Panc1 (cell line): ENCODE measurements at regions not wholly inside any gene's neighbourhood (a gene's known extent, or its start where the extent isn't known, plus 50 kb on each side); places are given as distances from the start of the nearest gene placed in this dataset.

Experiments used
- ATAC-seq: fragments of 200-7000 bp; cut with Tn5 transposase; 2 replicates; pipeline ENCODE4 v1.9.1; 2020; ENCODE audit warnings: mild to moderate bottlenecking, moderate library complexity
- BruUV-seq: library from RNA; stranded (reverse); fragments of 400-500 nt; replicated peaks from 2 replicates; lab custom pipeline; 2021; lab: Mats Ljungman, UMichigan
- CTCF ChIA-PET: fragments of 300-600 bp; sonication (Branson Sonifier 250); formaldehyde crosslinking; loops from one replicate; lab custom pipeline; 2022; ENCODE audit warnings: antibody characterized with exemption; lab: Charles Lee
- POLR2A ChIA-PET: fragments of 300-600 bp; sonication (Branson Sonifier 250); formaldehyde crosslinking; loops from one replicate; lab custom pipeline; 2022; ENCODE audit warnings: antibody characterized with exemption; lab: Charles Lee
- DNase-seq: peaks from one replicate; pipeline ENCODE4 v3.0.0-alpha.2; 2010; ENCODE audit warnings: low read depth, low spot score
- H3K27ac ChIP-seq: 2 replicates; pipeline ENCODE4 v1.5.1; 2011; ENCODE audit warnings: mild to moderate bottlenecking, low read length, inconsistent platforms
- H3K27me3 ChIP-seq: fragments of 200-500 bp; sonication (Bioruptor generic); 2 replicates; pipeline ENCODE4 v1.6.0; 2014; ENCODE audit warnings: low read length, inconsistent platforms; ENCODE audit not compliant: control insufficient read depth, insufficient read depth
- H3K36me3 ChIP-seq: fragments of 200-500 bp; sonication (Bioruptor generic); 2 replicates; pipeline ENCODE4 v1.5.1; 2014; ENCODE audit warnings: inconsistent platforms, mild to moderate bottlenecking, low read length, moderate library complexity; ENCODE audit not compliant: control insufficient read depth, insufficient read depth
- H3K4me1 ChIP-seq: 2 replicates; pipeline ENCODE4 v1.5.1; 2011; ENCODE audit warnings: inconsistent platforms, mild to moderate bottlenecking, low read length, moderate library complexity; ENCODE audit not compliant: control insufficient read depth, insufficient read depth
- H3K4me3 ChIP-seq, 2 experiments: 2 replicates each; pipeline ENCODE4 v1.5.1; 2011 to 2012; ENCODE audit warnings: low read depth in 2 of 2, low read length in 2 of 2, mild to moderate bottlenecking in 2 of 2, inconsistent platforms in 1 of 2, moderate library complexity in 1 of 2
- H3K9me3 ChIP-seq: fragments of 200-500 bp; sonication (Bioruptor generic); 2 replicates; pipeline ENCODE4 v1.5.1; 2014; ENCODE audit warnings: low read depth, mild to moderate bottlenecking, inconsistent platforms, low read length, moderate library complexity; ENCODE audit not compliant: control insufficient read depth, insufficient read depth
- CTCF ChIP-seq: fragments of 450-650 bp; IDR thresholded peaks from 2 replicates; pipeline ENCODE4 v1.5.1; 2017; ENCODE audit warnings: mild to moderate bottlenecking
- POLR2AphosphoS5 ChIP-seq: IDR thresholded peaks from 2 replicates; pipeline ENCODE4 v1.6.1; 2012; ENCODE audit warnings: mild to moderate bottlenecking, low read depth, low read length, moderate library complexity
- REST ChIP-seq, 2 experiments: IDR thresholded peaks; 2 replicates each; pipeline ENCODE4 v1.6.1; 2011 to 2012; ENCODE audit warnings: low read depth in 2 of 2, control low read depth in 1 of 2, low read length in 1 of 2, mild to moderate bottlenecking in 1 of 2, moderate library complexity in 1 of 2; ENCODE audit not compliant: insufficient read depth in 1 of 2
- SIN3A ChIP-seq: IDR thresholded peaks from 2 replicates; pipeline ENCODE4 v1.6.1; 2012; ENCODE audit warnings: low read depth, mild to moderate bottlenecking, low read length, moderate library complexity, borderline replicate concordance; ENCODE audit not compliant: insufficient read depth
- TCF7L2 ChIP-seq: IDR thresholded peaks from 2 replicates; pipeline ENCODE4 v1.6.1; 2011; ENCODE audit warnings: mild to moderate bottlenecking, low read depth, low read length, inconsistent platforms
- in situ Hi-C: cut with HindIII; loops from 2 replicates; pipeline ENCODE4 v1.10.0; 2016; ENCODE audit warnings: low sequenced_read_pairs, low pct_unique_long_range_greater_than_20kb
- intact Hi-C: fragments of 100-400 bp; cut with micrococcal nuclease; formaldehyde crosslinking; loops from one replicate; pipeline ENCODE4 v1.10.0; 2022; ENCODE audit not compliant: unreplicated experiment

GRCh38 chr2:129191530-129191929, 787.9 kb upstream of the RAB6C start:
- DNase-seq: no peak
- Histone ChIP-seq H3K9me3 (no peaks in the 10 kb centered on the region), H3K36me3 (no peaks in the 10 kb centered on the region), H3K4me3 (no peak overlapping the region), H3K4me1 (no peaks in the 10 kb centered on the region), H3K27me3 (no peaks in the 10 kb centered on the region), H3K27ac (no peak overlapping the region)
- CTCF ChIA-PET: no interaction called here
- no peak for TF ChIP-seq TCF7L2
- TF ChIP-seq REST (IDR thresholded peaks at IDR 0.05; ENCODE audit: insufficient read depth in 1 of 2, low read depth in 2 of 2, low read length in 1 of 2): no peak
- no peak for TF ChIP-seq CTCF
- TF ChIP-seq POLR2AphosphoS5: no peak
- TF ChIP-seq SIN3A: no peak
- ATAC-seq: no peak
- POLR2A ChIA-PET: no interaction called here
- BruUV-seq: no TSS peak
- intact Hi-C loops: no loop called here
- in situ Hi-C loops: no loop called here

- no TSS peak for BruUV-seq
- H3K9me3 ChIP-seq: no peaks in the 10 kb centered on the region
- ATAC-seq (no peak), DNase-seq (no peak)
- H3K4me3 ChIP-seq: no peak overlapping the region
- intact Hi-C loops: no loop called here
- no peaks in the 10 kb centered on the region for H3K4me1 ChIP-seq
- CTCF ChIA-PET: no interaction called here
- no peak for TF ChIP-seq SIN3A
- peak; percentile 26 for TF ChIP-seq CTCF
- no peak for TF ChIP-seq TCF7L2
- no peak for TF ChIP-seq REST (IDR thresholded peaks at IDR 0.05; ENCODE audit: insufficient read depth in 1 of 2, low read depth in 2 of 2, low read length in 1 of 2)
- POLR2A ChIA-PET: no interaction called here
- H3K27me3 ChIP-seq: no peaks in the 10 kb centered on the region
- in situ Hi-C loops: no loop called here
- no peaks in the 10 kb centered on the region for H3K36me3 ChIP-seq
- no peak overlapping the region for H3K27ac ChIP-seq
Measured at GRCh38 chr2:129192117-129192516, 787.3 kb upstream of the RAB6C start.
